ENCODE measurements at regions not wholly inside any gene's neighbourhood (a gene's known extent, or its start where the extent isn't known, plus 50 kb on each side); places are given as distances from the start of the nearest gene placed in this dataset.

GRCh38 chr4:184553891-184554290, 79.5 kb upstream of the IRF2 start:
- no peak overlapping the region for H3K27ac ChIP-seq (replicated peaks)
- no peaks in the 10 kb centered on the region for H3K27me3 ChIP-seq (ENCODE audit: insufficient read depth, poor library complexity, severe bottlenecking)
- TF ChIP-seq REST (IDR thresholded peaks at IDR 0.05; ENCODE audit: insufficient replicate concordance, low read depth) (no peak), SPI1 (IDR thresholded peaks at IDR 0.05; ENCODE audit: borderline replicate concordance, low read depth) (no peak), CTCF (IDR thresholded peaks at IDR 0.05; ENCODE audit: insufficient read depth, low read length) (no peak), GABPA (IDR thresholded peaks at IDR 0.05; ENCODE audit: low read depth) (no peak), POLR2AphosphoS5 (IDR thresholded peaks at IDR 0.05; ENCODE audit: low read depth) (no peak)
- no peak overlapping the region for H3K4me3 ChIP-seq (replicated peaks; ENCODE audit: insufficient read depth, low read length)
- DNase-seq (ENCODE audit: low read depth in 1 of 2, low spot score in 1 of 2) = no peak

- H3K27me3 ChIP-seq (ENCODE audit: insufficient read depth, poor library complexity, severe bottlenecking) = no peaks in the 10 kb centered on the region
- no peak for DNase-seq (ENCODE audit: low read depth in 1 of 2, low spot score in 1 of 2)
Measured at GRCh38 chr4:184550476-184550875, 76.1 kb upstream of the IRF2 start.

More at GRCh38 chr4:184550476-184550875, 76.1 kb upstream of the IRF2 start:
- Histone ChIP-seq H3K27ac (replicated peaks) (no peak overlapping the region), H3K4me3 (replicated peaks; ENCODE audit: insufficient read depth, low read length) (no peak overlapping the region)
- TF ChIP-seq REST (IDR thresholded peaks at IDR 0.05; ENCODE audit: insufficient replicate concordance, low read depth) (no peak), SPI1 (IDR thresholded peaks at IDR 0.05; ENCODE audit: borderline replicate concordance, low read depth) (no peak), GABPA (IDR thresholded peaks at IDR 0.05; ENCODE audit: low read depth) (no peak), CTCF (IDR thresholded peaks at IDR 0.05; ENCODE audit: insufficient read depth, low read length) (no peak), POLR2AphosphoS5 (IDR thresholded peaks at IDR 0.05; ENCODE audit: low read depth) (no peak)
